Epithelial cell of esophagus (primary cell): ENCODE measurements at regions not wholly inside any gene's neighbourhood (a gene's known extent, or its start where the extent isn't known, plus 50 kb on each side); places are given as distances from the start of the nearest gene placed in this dataset.

ENCODE experiments used
- DNase-seq: peaks from one replicate; pipeline ENCODE4 v3.0.0; 2010; ENCODE audit warnings: low read depth
- H3K4me3 ChIP-seq: 2 replicates; pipeline ENCODE4 v1.5.1; 2011; ENCODE audit warnings: mild to moderate bottlenecking, low read length, control low read depth
- CTCF ChIP-seq: IDR thresholded peaks from 2 replicates; pipeline ENCODE4 v1.5.1; 2011; ENCODE audit warnings: low read depth, mild to moderate bottlenecking, low read length, control low read depth, inconsistent platforms; ENCODE audit not compliant: insufficient read depth; ENCODE audit errors: missing control alignments

- DNase-seq, result no peak
- no peak overlapping the region for H3K4me3 ChIP-seq
- no peak for TF ChIP-seq CTCF
These were observed 1002.4 kb downstream of the SLITRK1 start for GRCh38 chr13:82879921-82880320.

GRCh38 chr13:82878536-82878935 lies 1003.7 kb downstream of the SLITRK1 start:
- no peak for TF ChIP-seq CTCF
- DNase-seq, result peak; percentile 82
- no peak overlapping the region for H3K4me3 ChIP-seq

- DNase-seq, result peak; percentile 52
These were observed 1015.0 kb downstream of the SLITRK1 start for GRCh38 chr13:82867284-82867683.

GRCh38 chr13:82850644-82851043 lies 1031.6 kb downstream of the SLITRK1 start:
- no peak for DNase-seq
- no peak overlapping the region for H3K4me3 ChIP-seq
- TF ChIP-seq CTCF, result no peak

More at GRCh38 chr13:82867284-82867683, 1015.0 kb downstream of the SLITRK1 start:
- no peak for TF ChIP-seq CTCF
- H3K4me3 ChIP-seq, result no peak overlapping the region

- no peak for TF ChIP-seq CTCF
- no peak for DNase-seq
- no peak overlapping the region for H3K4me3 ChIP-seq
These were observed 1033.5 kb downstream of the SLITRK1 start for GRCh38 chr13:82848766-82849165.

- peak; percentile 18 for TF ChIP-seq CTCF
- peak; percentile 23 for DNase-seq
- no peak overlapping the region for H3K4me3 ChIP-seq
These were observed 1034.7 kb downstream of the SLITRK1 start for GRCh38 chr13:82847595-82847994.

- no peak overlapping the region for H3K4me3 ChIP-seq
- DNase-seq, result peak; percentile 38
- TF ChIP-seq CTCF, result no peak
These were observed 1048.4 kb downstream of the SLITRK1 start for GRCh38 chr13:82833923-82834322.
